ENCODE measurements at regions not wholly inside any gene's neighbourhood (a gene's known extent, or its start where the extent isn't known, plus 50 kb on each side); places are given as distances from the start of the nearest gene placed in this dataset.
A peak's percentile ranks its signal among the peaks of the same experiment; 100 is the strongest.
"Not testable (repeated sequence)": the region's sequence is repeated elsewhere in the genome, so short reads cannot be mapped to it uniquely, and the experiment has no call there.

DNA sequence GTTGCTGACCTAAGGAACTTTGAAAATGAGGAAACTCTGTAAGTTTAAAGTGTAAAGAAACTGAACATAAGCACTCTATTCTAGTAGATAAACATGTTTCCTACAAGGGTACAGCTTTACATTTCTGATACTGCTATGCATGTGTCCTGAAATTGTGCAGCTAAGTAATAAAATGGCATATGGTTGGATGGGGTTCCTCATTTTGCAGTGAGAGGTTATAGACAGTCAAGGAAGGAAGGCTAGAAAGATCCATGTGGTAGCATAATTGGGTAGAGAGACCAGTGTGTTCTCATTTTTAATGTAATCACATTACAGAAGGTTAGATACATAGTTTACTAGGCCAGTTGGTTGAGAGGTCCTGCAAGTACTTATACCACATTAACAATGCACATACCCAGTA, 477.0 kb downstream of the TMEM121 start:
- Histone ChIP-seq H3K9me3 (ENCODE audit: control insufficient read depth in 4 of 4, insufficient read depth in 3 of 4, low read length in 3 of 4) (peaks cover 0 to 3% (median 0%) of the 10 kb centered on the region in 4 donors), H3K4me3 (no peak overlapping the region), H3K27ac (ENCODE audit: low read depth in 1 of 2, low read length in 1 of 2) (no peak overlapping the region), H3K36me3 (ENCODE audit: control insufficient read depth in 4 of 4, insufficient read depth in 4 of 4, low read length in 4 of 4) (no peaks in the 10 kb centered on the region), H3K4me1 (ENCODE audit: control insufficient read depth in 5 of 5, insufficient read depth in 5 of 5, low read length in 5 of 5) (no peaks in the 10 kb centered on the region), H3K27me3 (ENCODE audit: control insufficient read depth in 3 of 3, insufficient read depth in 3 of 3, low read length in 2 of 3) (no peaks in the 10 kb centered on the region), H3K9ac (ENCODE audit: insufficient read depth in 1 of 2, low read length in 2 of 2) (no peak overlapping the region)
- TF ChIP-seq, protein P1, sequence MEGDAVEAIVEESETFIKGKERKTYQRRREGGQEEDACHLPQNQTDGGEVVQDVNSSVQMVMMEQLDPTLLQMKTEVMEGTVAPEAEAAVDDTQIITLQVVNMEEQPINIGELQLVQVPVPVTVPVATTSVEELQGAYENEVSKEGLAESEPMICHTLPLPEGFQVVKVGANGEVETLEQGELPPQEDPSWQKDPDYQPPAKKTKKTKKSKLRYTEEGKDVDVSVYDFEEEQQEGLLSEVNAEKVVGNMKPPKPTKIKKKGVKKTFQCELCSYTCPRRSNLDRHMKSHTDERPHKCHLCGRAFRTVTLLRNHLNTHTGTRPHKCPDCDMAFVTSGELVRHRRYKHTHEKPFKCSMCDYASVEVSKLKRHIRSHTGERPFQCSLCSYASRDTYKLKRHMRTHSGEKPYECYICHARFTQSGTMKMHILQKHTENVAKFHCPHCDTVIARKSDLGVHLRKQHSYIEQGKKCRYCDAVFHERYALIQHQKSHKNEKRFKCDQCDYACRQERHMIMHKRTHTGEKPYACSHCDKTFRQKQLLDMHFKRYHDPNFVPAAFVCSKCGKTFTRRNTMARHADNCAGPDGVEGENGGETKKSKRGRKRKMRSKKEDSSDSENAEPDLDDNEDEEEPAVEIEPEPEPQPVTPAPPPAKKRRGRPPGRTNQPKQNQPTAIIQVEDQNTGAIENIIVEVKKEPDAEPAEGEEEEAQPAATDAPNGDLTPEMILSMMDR (IDR thresholded peaks at IDR 0.05; ENCODE audit: control extremely low read depth, extremely low read depth) = no peak
- ATAC-seq (ENCODE audit: insufficient read depth, low FRiP score) (no peak), DNase-seq (no peak)

DNA sequence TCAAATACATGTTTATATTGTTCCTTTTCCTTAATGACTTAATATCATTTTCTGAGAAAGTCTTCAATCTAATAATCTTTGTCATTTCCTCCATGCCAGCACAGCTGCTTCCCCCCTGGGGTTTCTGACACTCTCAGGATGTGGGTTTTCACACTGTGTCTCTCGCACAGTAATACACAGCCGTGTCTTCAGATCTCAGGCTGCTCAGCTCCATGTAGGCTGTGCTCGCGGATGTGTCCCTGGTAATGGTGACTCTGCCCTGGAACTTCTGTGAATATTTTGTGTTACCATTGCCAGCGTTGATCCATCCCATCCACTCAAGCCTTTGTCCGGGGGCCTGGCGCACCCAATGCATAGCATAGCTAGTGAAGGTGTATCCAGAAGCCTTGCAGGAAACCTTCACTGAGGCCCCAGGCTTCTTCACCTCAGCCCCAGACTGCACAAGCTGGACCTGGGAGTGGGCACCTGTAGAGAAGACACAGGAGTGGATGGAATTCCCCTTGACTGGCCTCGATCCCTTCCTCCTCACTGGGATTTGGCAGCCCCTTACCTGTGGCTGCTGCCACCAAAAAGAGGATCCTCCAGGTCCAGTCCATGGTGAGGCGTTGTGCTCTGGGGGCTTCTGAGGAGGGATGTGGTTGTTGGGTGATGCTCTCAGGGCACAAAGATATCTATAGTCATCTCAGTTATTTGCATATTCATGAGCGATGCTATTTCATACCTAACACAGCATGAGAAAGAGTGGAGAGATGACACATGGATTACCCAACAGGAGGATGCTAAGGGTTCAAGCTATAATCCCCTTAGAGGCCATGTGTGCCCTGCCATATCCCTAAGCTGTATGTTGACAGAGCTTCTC, 478.8 kb downstream of the TMEM121 start:
- not testable (repeated sequence) for DNase-seq; ATAC-seq (ENCODE audit: insufficient read depth, low FRiP score)
- WGBS, 2 donors = 22 to 48% methylated on average over 9 to 10 of the region's 10 CpGs

DNA sequence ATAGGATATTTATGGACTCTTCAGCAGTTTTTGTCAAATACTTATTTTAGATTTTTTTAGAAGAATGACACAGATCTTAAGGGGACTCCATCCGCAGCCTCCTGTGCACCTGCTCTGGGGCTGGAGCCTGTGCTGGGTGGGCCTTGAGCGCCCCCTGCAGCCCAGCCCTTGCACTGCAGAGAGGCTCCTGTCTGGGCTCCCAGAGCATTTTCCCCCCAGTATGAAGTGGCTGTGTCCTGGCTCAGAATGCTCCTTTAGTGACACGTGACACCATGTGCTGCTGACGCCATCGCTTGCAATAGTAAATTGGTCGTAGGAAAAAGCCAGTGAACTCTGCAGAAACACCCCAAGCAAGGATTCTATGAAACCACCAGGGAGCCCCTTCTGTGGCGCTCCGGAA, 479.7 kb downstream of the TMEM121 start:
- DNase-seq; H3K9me3 ChIP-seq (ENCODE audit: control insufficient read depth in 4 of 4, insufficient read depth in 3 of 4, low read length in 3 of 4); H3K4me3 ChIP-seq; H3K36me3 ChIP-seq (ENCODE audit: control insufficient read depth in 4 of 4, insufficient read depth in 4 of 4, low read length in 4 of 4); H3K27ac ChIP-seq (ENCODE audit: low read depth in 1 of 2, low read length in 1 of 2); H3K9ac ChIP-seq (ENCODE audit: insufficient read depth in 1 of 2, low read length in 2 of 2); H3K27me3 ChIP-seq (ENCODE audit: control insufficient read depth in 3 of 3, insufficient read depth in 3 of 3, low read length in 2 of 3); ATAC-seq (ENCODE audit: insufficient read depth, low FRiP score); H3K4me1 ChIP-seq (ENCODE audit: control insufficient read depth in 5 of 5, insufficient read depth in 5 of 5, low read length in 5 of 5): not testable (repeated sequence)
- 26 to 35% methylated on average over 8 of the region's 8 CpGs for WGBS, 2 donors
- TF ChIP-seq, protein P1 (IDR thresholded peaks at IDR 0.05; ENCODE audit: control extremely low read depth, extremely low read depth) = peak; percentile 22

More for the DNA sequence above, 478.8 kb downstream of the TMEM121 start:
- not testable (repeated sequence) for H3K27me3 ChIP-seq (ENCODE audit: control insufficient read depth in 3 of 3, insufficient read depth in 3 of 3, low read length in 2 of 3); H3K9me3 ChIP-seq (ENCODE audit: control insufficient read depth in 4 of 4, insufficient read depth in 3 of 4, low read length in 3 of 4); H3K36me3 ChIP-seq (ENCODE audit: control insufficient read depth in 4 of 4, insufficient read depth in 4 of 4, low read length in 4 of 4); H3K9ac ChIP-seq (ENCODE audit: insufficient read depth in 1 of 2, low read length in 2 of 2); H3K4me1 ChIP-seq (ENCODE audit: control insufficient read depth in 5 of 5, insufficient read depth in 5 of 5, low read length in 5 of 5); H3K27ac ChIP-seq (ENCODE audit: low read depth in 1 of 2, low read length in 1 of 2); H3K4me3 ChIP-seq

DNA sequence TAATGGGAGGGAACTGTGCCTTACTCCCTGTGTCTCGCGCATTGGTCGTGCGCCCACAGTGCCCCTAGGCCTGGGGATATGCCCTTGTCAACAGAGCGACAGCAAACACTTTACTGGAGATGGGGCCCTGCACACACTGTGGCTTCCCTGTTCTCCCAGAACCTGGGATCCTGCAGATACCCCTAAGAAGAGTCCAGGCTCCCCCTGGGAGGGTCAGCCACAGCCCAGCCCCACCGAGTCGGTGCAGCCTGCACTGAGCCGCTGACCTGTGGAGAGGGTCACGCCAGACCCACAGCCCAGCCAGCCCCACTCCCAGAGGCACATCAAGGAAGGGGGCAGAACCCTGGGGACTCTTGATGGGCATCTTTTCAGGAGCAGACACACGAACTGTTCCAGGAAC, 480.3 kb downstream of the TMEM121 start:
- DNase-seq; H3K27me3 ChIP-seq (ENCODE audit: control insufficient read depth in 3 of 3, insufficient read depth in 3 of 3, low read length in 2 of 3): not testable (repeated sequence)

More for the DNA sequence above, 480.3 kb downstream of the TMEM121 start:
- ATAC-seq (ENCODE audit: insufficient read depth, low FRiP score); H3K4me1 ChIP-seq (ENCODE audit: control insufficient read depth in 5 of 5, insufficient read depth in 5 of 5, low read length in 5 of 5); H3K9me3 ChIP-seq (ENCODE audit: control insufficient read depth in 4 of 4, insufficient read depth in 3 of 4, low read length in 3 of 4); H3K9ac ChIP-seq (ENCODE audit: insufficient read depth in 1 of 2, low read length in 2 of 2); H3K36me3 ChIP-seq (ENCODE audit: control insufficient read depth in 4 of 4, insufficient read depth in 4 of 4, low read length in 4 of 4); H3K4me3 ChIP-seq; H3K27ac ChIP-seq (ENCODE audit: low read depth in 1 of 2, low read length in 1 of 2): not testable (repeated sequence)
- WGBS, 2 donors = 82 to 86% methylated on average over 10 of the region's 10 CpGs
